Cardiac fibroblast (primary cell): ENCODE measurements at regions not wholly inside any gene's neighbourhood (a gene's known extent, or its start where the extent isn't known, plus 50 kb on each side); places are given as distances from the start of the nearest gene placed in this dataset.

Source experiments
- DNase-seq, 2 donors: peaks; one replicate each; pipeline versions ENCODE4 v3.0.0 to v3.0.0-alpha.2; 2010; ENCODE audit warnings: low read depth in 2 of 2
- H3K4me3 ChIP-seq, 2 donors: replicated peaks in 1 of 2; 1 replicate in 1 of 2; 2 replicates in 1 of 2; pipeline ENCODE4 v1.5.1; 2011; ENCODE audit warnings: low read depth in 2 of 2, low read length in 2 of 2, mild to moderate bottlenecking in 2 of 2, moderate library complexity in 1 of 2
- CTCF ChIP-seq: IDR thresholded peaks from one replicate; pipeline ENCODE4 v1.5.1; 2011; ENCODE audit warnings: low read depth, mild to moderate bottlenecking, low read length, inconsistent platforms

- DNase-seq = peak; percentile 17 to 88
- H3K4me3 ChIP-seq = no peak overlapping the region
- no peak for TF ChIP-seq CTCF
Measured at GRCh38 chr3:81249540-81250029, 511.9 kb downstream of the GBE1 start.

GRCh38 chr3:81245501-81245900 lies 515.9 kb downstream of the GBE1 start:
- no peak for TF ChIP-seq CTCF
- DNase-seq = peak; percentile 11 to 18
- no peak overlapping the region for H3K4me3 ChIP-seq

GRCh38 chr3:81245043-81245442 lies 516.4 kb downstream of the GBE1 start:
- no peak for TF ChIP-seq CTCF
- H3K4me3 ChIP-seq = no peak overlapping the region
- DNase-seq = peak; percentile 43 to 68

- no peak overlapping the region for H3K4me3 ChIP-seq
- DNase-seq = no peak
- no peak for TF ChIP-seq CTCF
Measured at GRCh38 chr3:81244231-81244630, 517.2 kb downstream of the GBE1 start.

GRCh38 chr3:81242871-81243270 lies 518.6 kb downstream of the GBE1 start:
- TF ChIP-seq CTCF = peak; percentile 58
- peak; percentile 30 to 61 for DNase-seq
- H3K4me3 ChIP-seq = no peak overlapping the region

GRCh38 chr3:81237181-81237580 lies 524.3 kb downstream of the GBE1 start:
- no peak for TF ChIP-seq CTCF

GRCh38 chr3:81218023-81218422 lies 543.4 kb downstream of the GBE1 start:
- DNase-seq = peak; percentile 39 to 72
- peak; percentile 72 for TF ChIP-seq CTCF
- H3K4me3 ChIP-seq = no peak overlapping the region

More at GRCh38 chr3:81237181-81237580, 524.3 kb downstream of the GBE1 start:
- no peak overlapping the region for H3K4me3 ChIP-seq
- no peak for DNase-seq
